Umbilical cord (tissue), 1 donor: ENCODE measurements at regions not wholly inside any gene's neighbourhood (a gene's known extent, or its start where the extent isn't known, plus 50 kb on each side); places are given as distances from the start of the nearest gene placed in this dataset.

Experiments used
- DNase-seq: peaks from one replicate; pipeline ENCODE4 v3.0.0-alpha.2; 2015; ENCODE audit warnings: low spot score

DNA sequence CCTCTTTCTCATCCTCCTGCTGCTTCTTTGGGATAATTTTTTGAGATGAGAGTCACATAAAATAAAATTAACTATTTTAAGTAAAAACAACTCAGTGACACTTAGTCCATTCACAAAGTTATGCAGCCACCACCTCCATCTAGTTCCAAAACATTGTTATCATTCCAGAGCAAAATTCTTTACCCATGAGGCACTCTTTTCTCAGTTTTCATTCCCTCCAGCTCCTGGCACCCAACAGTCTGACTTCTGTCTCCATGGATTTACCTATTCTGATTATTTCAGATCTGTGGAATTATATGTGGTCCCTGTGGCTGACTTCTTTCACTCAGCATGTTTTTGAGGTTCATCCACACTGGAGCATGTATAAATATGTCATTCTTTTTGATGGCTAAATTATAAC lies 239.9 kb upstream of the DYNLRB2 start:
- DNase-seq: peak; percentile 41

DNA sequence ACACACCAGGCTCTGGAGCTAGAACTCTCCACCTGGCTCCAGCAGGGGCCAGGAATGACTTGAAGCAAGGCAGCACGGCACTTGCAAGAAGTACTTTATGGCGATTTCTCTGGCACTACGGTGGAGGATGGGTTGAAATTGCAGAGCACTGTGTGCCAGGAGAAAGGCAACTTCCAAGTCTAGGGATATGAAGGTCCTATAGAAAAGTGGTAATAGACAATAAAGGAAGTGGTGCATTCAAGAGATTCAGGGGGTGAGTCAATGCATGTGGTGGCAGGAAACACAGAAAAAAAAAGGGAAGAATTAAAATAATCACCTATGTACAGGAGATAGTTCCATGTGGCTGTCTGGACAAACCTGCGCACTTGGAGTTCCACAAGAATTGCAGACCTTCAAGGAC lies 240.3 kb upstream of the DYNLRB2 start:
- no peak for DNase-seq

- peak; percentile 56 for DNase-seq
Observed at GRCh38 chr16:80299416-80299815, 241.4 kb upstream of the DYNLRB2 start.

DNA sequence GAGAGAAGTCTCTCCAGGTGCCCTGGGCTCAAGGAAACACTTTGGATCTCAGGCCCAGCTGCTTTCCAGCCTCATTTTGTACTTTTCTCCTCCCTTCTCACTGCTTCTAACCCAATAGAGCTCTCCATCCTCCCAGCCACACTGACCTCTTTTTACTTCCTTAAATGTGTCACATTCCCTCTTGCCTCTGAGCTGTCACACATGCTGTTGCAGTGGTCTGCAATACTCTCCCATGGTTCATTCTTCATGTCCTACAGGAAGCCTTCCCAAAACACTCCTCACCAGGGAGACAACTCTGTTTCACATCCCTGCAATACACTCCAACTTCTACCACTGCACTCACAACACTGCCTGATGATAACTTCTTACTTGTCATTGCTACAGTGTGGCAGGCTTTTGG lies 242.1 kb upstream of the DYNLRB2 start:
- DNase-seq: no peak

- DNase-seq: no peak
Observed at GRCh38 chr16:80296034-80296433, 244.8 kb upstream of the DYNLRB2 start.

DNA sequence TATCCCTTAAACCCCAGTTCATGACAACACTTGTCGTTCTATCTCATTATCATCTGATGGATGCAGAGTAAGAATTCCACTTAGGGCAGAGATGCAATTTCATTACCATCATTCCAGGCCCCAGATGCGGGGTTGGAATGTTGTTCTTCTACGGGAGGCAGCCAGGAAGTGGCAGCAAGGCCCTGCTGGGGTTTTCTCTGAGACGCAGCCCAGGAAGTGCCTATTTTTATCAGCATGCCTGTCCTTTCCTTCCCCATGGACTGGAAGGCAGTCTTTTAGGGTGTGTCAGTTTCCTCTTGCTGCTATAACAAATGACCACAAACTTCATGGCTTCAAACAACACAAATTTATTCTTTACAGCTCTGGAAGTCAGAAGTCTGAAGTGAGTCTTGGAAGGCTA lies 246.6 kb upstream of the DYNLRB2 start:
- no peak for DNase-seq

- DNase-seq: no peak
Observed at GRCh38 chr16:80288616-80289015, 252.2 kb upstream of the DYNLRB2 start.

DNA sequence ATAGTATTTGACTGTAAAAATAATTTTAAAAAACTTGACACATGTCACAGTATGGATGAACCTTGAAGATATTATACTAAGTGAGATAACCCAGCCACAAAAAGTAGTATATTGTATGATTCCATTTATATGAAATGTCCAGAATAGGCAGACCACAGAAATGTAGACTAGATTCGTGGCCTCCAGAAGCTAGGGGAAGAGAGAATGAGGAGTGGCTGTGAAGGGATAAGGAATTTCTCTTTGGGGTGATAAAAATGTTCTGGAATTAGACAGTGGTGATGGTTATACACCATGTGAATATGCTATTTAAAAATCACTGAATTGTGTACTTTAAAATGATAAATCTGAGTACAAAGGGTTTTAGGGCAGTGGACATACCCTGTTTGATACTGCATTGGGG lies 253.1 kb upstream of the DYNLRB2 start:
- no peak for DNase-seq

DNA sequence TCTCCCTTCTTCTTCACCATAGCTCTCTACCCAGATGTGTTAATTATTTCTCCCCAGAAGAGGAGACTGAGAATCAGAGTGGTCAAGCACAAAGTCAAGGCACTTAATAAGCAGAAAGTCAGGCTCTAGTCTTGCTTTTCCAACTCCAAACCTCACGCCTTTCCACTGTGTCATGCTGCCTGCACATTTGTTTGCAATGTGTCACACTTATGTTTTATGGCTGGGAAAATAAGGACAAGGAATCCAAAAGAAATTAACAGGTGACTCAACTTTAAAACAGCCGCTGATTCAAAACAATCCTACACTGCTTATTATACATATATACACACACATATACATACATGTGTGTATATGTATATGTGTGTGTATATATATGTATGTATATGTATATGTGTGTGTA lies 255.7 kb upstream of the DYNLRB2 start:
- no peak for DNase-seq

- no peak for DNase-seq
Observed at GRCh38 chr16:80283466-80284392, 257.1 kb upstream of the DYNLRB2 start.

DNA sequence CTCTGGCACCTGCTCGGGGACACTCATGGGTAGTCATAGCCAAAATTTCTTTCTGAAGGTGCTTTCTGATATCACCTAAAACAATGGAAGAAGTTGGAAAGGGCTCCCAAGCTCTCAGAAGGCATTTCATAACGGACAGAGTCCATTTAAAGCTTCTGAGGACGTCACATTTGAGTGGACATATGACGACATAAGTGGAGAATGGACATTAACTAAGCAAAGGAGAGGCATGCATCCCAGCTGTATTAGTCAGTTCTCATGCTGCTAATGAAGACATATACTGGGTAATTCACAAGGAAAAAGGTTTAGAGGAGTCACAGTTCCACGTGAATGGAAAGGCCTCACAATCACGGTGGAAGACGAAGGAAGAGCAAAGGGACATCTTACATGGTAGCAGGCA lies 260.2 kb upstream of the DYNLRB2 start:
- DNase-seq: no peak

DNA sequence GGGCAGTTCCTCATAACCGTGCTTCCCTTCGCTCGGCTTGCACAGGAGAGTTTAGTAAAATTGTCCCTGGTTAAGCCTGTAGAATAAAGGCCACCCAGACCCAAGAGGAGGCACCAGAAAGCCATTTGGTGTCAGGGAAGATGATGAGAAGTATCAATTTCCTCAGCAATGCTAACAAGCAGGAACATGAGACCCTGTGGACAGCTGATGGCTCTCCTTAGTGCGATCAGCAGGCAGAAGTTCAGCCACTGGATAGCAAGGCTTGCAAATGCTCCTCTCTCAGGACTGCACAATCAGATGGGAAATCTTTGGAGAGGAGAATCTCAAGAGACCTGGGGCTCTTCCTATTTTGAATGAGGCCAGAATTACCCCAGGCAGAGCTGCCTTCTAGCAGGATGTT lies 261.1 kb upstream of the DYNLRB2 start:
- no peak for DNase-seq

- DNase-seq: no peak
Observed at GRCh38 chr16:80277182-80277581, 263.6 kb upstream of the DYNLRB2 start.

- no peak for DNase-seq
Observed at GRCh38 chr16:80274576-80275191, 266.1 kb upstream of the DYNLRB2 start.

DNA sequence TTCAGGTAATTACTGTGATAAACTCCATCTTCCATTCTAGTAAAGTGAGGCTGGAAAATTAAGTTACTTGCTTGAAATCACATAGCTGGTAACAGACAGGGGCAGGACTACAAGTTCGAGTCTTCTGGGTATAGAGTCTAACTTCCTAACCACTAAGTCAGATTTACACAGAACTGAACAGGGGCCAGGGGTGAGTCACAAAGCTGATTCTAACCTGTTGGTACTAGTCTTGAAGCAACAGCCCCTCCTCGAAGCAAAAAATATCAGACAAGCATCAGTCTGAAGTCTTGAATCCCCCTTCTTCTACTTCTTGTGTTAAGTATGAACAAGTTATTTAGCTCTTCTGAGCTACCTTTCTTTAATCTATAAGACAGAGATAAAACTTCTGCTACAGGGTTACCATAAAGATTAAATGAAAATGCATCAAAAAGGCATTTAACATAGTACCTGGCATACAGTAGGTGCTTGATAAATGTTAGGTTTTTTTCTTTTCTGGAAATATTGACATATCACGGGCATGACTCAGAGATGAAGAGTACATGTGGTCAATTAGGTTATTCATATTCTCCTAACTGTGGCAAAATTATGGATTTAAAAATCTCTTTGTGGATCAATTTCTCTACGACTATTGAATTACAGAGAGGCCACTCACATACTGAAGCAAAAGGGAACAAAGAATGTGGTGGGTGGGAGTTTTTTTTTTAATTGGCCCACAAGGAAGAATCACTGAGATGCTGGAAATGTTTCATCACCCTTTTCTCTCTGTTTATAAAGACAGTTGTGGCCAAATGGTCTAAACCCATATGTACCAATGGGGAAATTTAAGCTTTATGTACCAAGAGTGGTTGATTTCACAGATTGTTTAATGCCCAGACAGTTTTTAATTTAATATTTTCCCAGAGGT lies 266.9 kb upstream of the DYNLRB2 start:
- no peak for DNase-seq

- no peak for DNase-seq
Observed at GRCh38 chr16:80265624-80266306, 275.0 kb upstream of the DYNLRB2 start.

DNA sequence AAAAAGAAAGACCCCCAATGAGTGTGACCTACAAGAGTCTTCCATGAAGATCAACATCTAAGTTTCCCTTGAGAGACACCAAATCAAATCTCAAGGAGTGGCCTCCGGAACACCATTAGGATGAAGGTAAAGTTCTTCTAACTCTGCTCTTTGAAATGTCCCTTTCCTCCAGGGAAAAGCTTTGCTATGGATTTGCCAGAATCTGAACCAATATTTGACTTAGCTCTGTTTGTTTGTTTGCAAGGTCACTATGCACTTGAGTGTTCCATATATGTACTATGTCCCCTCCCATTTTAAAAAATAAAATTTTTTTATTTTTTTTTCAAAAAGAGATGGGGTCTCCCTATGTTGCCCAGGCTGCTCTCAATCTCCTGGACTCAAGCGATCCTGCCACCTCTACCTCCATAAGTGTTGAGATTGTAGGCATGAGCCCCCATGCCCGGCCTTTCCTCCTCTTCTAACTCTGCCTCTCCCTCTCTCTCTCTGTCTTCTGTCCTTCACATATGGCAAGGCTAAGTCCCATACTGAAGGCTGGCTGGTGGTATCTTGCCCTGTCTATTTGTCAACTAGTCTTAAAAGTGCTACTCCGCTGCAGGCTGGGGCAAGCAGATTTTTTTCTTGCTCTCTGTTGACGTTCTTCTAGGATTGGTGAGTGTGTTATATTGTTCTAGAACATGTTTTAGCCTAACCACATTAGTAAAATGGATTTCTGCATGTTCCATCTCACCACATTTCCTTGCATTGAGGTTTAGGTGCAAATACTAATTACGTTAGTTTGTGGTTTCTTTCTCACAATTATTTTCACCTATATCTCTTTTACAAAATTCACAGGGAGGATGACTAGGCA lies 276.7 kb upstream of the DYNLRB2 start:
- no peak for DNase-seq

- no peak for DNase-seq
Observed at GRCh38 chr16:80263181-80263823, 277.5 kb upstream of the DYNLRB2 start.

GRCh38 chr16:80260906-80261311 lies 279.9 kb upstream of the DYNLRB2 start:
- DNase-seq: no peak

GRCh38 chr16:80259290-80259805 lies 281.4 kb upstream of the DYNLRB2 start:
- DNase-seq: no peak
